Stimulated activated CD8-positive, alpha-beta memory T cell treated with anti-CD3 and anti-CD28 coated beads, Interleukin-2, amount 100 ng/mL, for 1 hour (primary cell): ENCODE measurements at regions not wholly inside any gene's neighbourhood (a gene's known extent, or its start where the extent isn't known, plus 50 kb on each side); places are given as distances from the start of the nearest gene placed in this dataset.

ENCODE experiments used
- DNase-seq, 2 donors: peaks; one replicate each; pipeline ENCODE4 v3.0.0-alpha.2; 2020; ENCODE audit warnings: low read depth in 2 of 2

DNA sequence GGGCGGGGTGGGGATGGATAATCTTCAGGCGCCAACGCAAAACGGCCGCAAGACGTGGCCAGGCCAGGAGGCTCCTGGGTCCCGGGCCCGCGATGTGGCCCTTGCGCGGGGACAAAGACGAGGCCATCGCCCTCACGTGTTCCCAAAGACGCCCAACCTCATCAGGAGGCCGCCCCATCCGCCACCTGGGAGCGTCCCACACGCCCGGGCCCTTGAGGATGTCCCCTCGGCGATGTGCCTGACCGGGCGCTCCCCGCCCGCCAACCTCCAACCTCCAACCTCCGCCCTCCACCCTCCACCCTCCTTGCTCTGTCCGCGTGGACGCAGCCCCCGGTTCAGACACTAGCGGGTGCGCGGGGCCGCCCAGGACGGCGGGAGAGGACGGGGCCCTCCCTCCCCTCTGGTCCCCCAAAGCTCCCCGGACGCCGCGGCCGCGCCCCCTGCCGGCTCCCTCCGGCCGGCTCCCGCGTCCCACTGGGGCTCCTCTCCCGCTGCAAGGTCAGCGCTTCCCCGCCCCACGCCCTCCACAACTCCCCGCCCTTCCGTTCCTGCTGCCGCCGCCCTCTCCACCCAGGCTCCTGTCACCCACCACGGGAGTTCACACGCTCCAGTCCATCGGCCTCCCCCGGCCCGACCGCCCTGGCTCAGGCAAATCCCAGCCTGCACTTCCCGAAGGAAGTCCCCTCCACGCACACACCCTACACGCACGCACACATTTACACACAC, 250.8 kb upstream of the RPL38 start:
- peak in 1 of 2 donors; percentile 13 for DNase-seq

DNA sequence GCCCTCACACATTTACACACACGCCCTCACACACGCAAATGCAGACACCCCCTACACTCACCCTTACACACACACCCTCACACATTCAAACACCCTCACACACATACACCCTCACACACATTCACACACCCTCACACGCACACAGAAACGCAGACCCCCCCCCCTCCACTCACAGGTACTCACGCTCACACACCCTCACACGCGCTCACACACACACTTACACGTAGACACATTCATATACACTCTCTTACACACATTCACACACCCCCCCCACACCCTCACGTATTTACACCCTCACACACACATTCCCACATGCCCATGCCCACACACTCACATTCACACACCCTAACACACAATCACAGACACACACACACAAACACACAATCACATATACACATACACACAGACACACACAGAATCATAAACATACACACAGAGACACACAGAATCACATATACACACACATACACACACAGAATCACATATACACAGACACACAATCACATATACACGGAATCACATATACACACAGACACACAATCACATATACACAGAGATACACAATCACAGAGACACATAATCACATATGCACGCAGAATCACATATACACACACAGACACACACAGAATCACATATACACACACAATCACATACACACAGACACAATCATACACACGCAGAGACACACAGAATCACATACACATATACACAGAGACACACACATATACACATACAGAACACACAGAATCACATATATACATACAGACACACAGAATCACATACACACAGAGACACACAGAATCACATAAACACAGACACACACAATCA, 250.1 kb upstream of the RPL38 start:
- DNase-seq, result no peak

DNA sequence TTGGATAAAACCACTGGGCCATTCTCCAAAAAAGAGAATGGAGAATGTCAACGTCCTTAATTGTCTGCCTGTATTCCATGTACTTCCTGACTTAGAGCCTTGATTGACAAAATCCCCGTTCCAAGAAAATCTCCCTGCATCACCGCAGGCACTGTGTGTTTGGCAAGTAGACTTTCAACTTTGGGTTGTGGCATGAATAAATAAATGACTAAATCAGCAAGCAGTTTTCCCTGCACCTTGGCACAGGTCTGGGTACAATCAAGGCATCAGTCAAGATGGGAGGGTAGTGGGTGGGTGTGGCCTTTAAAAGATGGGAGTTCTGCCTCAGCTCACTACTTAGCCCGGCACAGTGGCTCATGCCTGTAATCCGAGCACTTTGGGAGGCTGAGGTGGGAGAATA, 248.5 kb upstream of the RPL38 start:
- no peak for DNase-seq

DNA sequence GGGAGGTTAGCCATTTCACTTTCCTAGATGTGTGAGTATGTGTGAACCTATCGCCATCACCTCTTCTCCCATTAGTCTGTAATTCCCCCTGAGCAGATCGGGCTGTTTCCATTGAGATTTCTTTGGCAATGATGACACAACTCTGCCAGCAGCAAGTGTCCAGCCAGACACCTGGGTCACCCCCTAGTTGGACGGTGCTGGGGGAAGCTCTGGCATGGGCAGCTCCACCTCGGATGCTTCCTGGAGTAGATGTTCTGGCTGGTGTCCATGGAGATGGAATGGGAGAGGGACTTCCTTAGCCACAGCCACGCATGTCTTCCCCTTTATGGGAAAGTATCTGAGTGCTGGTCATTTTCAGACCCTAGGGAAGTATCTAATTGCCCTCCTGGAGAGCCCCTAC, 247.9 kb upstream of the RPL38 start:
- no peak for DNase-seq

DNA sequence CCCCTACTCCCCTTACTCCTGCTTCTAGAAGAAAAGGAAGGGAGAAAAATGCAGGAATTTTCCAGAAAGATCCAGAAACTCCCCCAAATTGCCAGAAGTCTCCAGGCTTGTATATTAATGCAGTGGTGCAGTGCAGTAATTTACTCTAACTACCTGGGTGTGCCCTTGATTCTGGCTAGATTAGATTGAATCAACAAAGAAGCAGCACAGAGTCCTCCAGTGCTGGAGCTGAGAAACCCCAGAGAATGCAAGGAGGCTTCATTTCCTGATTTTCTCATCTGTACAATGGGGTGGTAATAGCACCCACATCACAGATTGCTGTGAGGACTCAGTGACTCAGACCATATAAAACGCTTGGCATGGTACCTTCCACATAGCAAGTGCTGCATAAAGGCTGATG, 247.3 kb upstream of the RPL38 start:
- no peak for DNase-seq

DNA sequence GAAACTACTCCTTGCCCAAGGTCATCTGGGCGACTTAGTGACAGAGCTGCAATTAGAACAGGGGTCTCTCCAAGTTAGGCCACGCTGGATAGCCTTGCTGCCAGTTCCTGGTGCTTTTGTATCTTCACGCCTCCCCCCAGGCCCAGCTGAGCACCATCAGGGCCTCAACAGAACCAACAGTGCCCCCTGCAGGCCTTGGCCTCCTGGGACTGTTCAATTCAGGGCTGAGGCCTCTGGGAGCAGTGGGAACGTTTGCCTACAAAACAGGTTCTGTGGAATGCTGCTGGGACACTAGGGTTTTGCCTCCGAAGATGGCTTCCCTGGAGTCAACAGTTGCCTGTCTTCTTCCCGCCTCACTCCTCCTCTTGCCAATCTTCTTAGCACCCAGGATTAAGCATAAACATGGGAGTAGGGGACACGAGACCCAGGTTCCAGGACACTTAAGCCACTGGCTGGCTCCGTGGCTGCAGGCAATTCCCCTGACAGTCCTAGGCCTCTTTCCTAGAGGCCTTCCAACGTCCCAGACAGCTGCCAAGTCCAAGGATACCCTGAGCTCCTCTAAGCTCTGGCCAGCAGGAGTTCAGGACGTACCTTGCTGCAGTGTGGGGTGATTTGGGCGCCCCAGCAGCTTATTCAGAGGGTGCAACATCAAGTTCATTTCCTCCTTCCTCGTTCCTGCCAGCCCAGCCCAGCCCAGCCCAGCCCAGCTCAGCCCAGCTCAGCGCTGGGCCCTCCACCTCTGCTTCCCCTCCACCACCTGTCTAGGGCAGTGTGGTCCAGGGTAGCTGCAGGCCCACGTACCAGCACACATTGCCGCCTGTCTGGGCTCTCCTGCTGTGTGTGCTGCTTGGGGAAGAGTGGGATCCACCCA, 246.6 kb upstream of the RPL38 start:
- peak; percentile 13 to 17 for DNase-seq

DNA sequence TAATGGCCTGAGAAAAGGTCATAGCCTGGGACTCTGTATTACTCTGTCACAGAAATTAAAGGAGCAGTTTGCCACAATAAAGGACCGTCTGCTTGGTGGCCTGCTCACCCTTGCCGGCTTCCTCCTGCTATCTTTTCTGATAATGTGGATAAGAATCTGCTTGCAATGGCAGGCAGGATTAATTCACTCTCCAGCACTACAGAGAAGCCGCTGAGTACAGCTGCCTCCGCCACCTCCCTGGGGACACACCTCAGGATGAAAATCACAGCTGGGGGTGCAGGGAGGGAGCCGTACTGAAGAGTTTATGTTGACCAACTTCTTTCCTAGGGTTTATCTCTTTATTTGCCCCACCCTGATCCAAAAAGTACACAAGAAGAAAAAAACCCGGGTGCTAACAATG, 245.9 kb upstream of the RPL38 start:
- no peak for DNase-seq

DNA sequence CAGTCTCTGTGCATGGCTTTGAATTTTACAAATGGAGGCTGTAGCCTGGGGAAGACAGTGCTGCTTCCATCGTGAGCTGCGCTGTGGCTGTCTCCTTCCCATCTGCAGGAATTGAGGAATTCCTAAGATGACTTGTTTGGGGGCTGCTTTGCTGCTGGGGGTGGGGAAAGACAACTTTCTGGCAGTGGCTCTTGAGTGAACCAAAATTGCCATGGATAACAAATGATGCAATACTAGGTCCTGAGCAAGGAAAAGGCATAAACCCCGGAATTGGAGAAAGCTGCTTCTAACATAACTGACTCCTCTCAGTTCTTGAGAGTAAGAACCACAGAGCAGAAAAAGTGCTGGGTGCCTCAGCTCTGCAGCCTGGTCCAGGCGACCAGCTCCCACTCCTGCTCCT, 245.0 kb upstream of the RPL38 start:
- no peak for DNase-seq

DNA sequence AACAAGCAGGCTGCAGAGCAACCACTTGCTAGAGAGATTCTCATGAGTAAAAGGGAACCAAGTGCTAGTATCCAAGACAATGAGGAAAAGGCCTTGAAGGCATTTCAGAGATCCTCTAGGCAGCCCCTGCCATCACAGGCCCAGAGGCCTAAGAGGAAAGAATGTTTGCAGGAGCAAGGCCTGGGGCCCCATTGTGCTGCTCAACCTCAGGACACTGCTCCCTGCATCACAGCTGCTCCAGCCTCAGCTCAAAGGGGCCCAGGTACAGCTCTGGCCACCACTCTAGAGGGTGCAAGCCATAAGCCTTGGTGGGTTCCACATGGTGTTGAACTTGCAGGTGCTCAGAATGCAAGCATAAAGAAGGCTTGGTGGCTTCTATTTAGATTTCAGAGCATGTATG, 243.0 kb upstream of the RPL38 start:
- no peak for DNase-seq

DNA sequence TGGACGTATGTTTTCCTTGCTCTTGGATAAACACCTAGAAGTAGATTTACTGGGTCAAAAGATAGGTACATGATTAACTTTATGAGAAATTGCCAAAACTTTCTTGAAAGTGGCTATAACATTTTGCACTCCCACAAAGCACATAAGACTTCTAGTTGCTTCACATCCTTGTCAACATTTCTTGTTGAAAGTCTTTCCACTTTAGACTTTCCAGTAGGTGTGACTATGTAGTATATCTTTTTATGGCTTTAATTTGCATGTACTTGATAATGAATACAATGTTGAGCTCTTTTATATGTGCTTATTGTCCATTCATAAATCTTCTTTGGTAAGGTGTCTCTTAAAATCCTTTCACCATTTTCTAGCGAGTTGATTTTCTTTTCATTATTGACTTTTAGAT, 241.2 kb upstream of the RPL38 start:
- no peak for DNase-seq

DNA sequence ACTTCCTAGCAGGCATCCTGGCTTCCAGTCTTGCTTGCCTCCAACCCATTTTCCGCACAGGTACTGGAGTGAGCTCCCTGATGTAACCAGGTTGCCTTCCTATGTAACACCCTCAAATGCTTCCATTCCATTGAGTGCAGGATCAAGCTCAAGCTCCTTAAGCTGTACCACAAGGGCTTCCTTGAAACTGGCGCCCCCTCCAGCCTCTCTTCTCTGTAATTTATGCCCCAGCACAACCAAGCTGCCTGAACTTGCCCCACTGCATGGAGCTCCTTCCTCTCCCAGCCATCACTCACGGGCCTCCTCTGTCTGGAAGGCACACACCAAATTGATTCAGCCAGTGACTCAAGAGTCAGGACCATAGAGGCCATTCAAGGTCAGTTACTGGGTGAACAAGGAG, 234.8 kb upstream of the RPL38 start:
- DNase-seq, result no peak

DNA sequence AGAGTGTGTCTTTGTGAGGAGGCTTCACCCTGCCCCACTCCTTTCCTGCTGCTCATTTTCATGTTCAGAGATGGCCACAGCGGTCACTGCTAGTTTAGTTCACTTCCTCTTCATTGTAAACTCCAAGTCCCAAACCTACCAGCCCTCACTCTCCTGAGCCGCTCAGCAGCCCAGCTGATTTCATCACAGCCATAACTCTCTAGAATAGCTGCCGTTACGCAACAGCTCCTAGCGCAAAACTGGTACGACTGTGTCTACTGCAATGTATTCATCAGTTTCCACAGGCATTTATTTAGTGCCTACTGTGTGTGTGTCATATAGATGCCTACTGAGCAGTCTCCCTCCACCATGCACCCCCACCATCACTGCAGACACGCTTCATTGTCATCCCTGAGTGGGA, 233.5 kb upstream of the RPL38 start:
- no peak for DNase-seq

DNA sequence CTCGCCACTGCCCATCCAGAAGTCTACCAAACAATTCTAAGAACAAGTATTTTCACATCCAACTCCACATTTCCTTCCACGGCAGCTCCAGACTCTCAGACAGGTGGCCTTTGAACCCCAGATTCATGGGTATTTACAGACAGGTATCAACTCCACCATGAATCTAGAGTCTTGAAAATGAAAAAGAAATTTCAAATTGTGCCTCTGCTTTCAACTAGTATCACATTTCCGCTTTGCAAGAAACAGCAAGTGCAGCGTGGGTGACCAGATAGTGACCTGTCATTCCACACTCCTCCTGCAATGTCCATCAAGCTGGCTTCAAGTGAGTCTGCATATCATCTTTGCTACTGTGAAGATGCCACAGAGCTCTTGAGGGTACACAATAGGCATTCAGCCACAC, 232.4 kb upstream of the RPL38 start:
- no peak for DNase-seq

DNA sequence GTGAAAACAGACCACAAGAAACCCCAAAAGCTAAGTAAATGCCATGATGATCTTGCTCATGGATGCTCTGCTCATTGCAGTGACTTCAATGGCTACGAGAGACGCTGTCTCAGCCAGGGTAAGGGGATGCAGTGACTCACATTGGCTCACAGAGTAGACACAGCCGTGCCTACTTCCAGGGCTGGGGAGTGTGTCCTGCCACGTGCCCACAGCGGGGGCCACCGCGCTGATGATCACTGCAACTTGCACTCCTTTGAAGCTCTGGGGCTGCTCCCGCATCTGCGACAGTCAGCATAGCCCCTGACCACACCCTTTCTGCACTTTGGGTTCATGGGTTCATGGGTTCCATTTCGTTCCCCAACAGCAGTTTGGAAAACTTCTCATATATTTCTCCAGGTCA, 231.4 kb upstream of the RPL38 start:
- no peak for DNase-seq

DNA sequence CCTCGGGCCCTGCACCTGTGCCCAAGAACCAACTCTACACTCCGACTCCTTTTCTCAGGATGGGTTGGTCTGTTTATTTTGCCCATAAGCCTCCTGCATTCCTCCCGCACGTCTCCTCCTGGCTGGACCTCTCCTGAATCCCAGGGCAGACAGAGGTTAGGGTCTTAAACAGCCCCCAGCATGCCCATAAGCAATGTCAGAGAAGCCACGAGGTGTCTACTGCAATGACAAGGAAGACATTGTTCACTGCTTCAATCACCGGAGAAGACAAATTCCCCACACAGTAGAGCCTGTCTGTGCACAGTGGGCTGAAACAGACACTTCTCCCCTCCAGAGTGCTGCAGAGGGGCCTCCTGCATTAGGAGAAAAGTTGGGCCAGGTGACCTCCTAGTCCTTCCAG, 230.6 kb upstream of the RPL38 start:
- DNase-seq, result no peak

DNA sequence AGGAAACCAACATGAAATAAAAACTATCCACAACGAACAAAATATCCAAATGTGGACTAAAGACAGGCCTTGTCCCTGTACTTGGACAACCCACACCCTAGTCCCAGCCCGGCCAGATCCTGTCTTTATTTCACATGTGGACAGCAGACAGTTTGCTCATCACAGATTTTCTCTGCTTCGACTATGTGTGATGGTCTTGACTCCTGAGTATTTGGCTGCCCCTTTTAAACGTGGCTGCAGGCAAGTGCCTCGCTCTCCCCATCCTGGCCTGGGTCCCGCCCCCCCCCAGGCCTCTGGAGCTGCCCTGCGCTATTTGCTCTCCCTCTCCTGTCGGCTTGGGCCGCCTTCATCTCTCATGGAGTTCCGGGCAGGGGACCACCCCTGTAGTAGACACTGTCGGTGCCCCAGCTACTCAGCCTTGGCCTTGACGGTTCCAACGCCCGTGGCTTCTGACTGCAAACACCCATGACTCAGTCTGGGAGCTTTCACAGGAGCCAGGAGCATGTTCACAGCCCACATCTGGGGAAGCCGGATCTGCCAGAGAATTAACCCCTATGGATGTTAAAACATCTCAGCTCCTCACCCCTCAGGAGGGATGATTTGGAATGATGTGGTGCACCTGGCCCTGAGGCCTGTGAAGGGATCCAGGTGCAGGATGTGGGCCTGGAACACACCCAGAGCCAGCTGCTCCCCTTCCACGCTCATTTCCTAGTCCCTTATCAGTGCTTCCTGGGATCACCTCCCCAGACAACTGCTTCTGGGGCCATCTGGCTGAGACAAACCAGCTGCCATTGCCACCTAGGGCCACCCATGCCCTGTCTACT, 229.7 kb upstream of the RPL38 start:
- DNase-seq, result no peak

DNA sequence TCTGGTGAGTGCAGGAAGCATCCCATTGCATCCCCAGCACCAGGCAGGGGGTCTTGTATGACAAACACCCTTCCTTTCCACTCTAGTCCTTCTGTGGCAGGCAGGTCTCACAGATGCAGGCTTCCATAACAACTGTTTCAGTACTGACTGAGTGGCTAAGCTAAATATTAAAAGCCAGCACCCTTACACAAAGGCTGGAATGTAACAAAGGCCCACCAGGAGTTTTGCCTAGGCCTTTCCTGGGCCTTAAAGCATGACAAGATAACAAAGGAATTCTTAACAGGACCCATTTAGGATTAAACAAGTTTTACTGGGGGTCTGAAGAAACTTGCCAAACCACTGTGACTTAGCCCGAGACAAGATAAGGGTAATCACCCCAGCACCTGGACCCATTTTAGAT, 228.9 kb upstream of the RPL38 start:
- DNase-seq, result no peak

DNA sequence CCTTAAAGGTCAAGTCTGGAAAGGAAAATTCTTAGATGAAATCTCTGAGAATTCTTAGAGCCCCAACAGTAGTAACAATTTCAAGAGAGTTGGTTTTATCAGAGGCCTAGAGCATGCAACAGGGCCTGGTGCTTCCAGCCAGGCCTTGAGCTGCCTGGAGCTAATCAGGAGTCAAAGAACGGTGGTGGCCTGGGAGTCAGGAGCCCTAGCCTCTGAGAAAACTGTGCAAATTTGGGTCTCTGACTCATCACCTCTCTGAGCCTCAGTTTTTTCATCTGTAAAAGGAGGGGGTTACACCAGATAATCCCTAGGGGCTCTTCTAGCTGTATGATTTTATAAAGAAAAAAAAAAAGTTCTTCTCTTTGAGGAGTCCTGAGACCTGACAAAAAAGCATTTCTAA, 227.3 kb upstream of the RPL38 start:
- no peak for DNase-seq

DNA sequence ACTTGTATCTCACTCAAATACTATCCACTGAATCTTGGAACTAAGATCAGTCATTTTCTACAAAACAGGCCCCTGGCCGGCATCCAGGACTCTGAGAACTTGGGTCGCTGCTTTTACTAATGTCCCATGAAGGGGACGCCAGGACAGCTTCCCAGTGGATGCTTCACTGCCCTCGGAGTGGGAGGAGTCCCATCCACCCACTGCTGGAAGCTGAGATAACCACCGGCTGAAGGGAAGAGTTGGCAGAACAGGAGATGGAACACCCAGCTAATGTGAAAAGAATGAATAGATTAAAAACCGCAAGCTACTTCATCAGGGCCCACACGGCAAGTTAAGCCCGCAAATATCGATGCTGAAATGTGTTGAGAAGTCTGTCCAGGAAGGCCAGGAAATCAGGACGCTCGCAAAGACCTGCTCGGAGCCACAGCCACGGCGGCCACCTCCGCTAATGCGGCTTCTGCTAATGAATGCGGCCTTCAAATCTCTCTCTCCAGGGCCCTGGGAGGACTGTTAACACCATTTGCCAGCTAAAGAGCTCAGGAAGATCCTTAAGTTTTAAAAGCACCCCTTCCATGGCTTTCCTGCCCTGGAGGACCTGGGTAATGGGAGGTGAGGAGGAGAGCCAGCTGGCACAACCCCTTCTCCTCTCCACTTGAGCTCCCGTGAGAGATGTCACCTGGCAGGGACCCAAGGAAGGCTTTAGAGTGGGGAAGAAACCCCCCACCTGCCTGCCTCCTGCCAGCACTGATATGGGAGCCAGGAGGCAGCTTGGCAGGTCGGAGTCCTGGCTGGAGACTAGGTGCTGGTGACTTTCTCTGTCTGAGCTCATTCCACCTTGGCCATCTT, 226.6 kb upstream of the RPL38 start:
- DNase-seq, result no peak

DNA sequence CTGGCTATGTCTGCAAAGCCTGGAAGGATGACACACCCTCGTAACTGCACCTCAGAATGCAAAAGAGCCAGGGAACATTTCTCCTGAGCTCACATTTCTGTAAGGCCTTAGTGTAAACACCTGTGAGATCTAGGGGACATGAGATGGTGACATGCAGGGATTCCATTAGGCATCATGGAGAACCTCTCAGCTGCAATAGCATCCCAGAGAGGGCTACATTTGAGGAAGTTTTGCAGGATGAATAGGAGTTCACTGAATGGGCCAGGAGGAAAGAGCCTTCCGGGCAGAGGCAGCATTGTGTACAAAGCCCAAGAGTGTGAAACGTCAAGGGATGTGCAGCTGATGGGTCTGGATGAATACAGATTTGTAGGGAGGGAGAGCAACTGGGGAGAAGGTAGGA, 223.0 kb upstream of the RPL38 start:
- no peak for DNase-seq

DNA sequence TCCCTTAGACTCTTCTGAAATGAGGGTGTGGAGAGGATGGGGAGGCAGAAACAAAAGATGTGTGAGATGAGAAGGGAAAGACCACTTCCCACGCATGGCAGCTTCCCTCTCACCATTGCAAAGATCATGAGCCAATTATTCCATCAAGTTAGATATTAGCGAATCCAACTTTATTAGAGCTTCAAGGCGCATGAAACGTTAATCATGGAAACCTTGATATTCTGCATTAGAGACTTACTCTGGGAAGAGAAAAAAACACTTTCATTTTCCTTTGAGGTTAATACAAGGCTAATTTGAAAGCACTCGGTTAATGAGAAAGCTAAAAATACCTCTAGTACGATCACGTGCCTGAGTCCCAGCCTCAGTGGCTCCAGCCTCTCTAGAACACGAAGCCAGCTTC, 220.6 kb upstream of the RPL38 start:
- DNase-seq, result no peak
